ENCODE measurements at regions not wholly inside any gene's neighbourhood (a gene's known extent, or its start where the extent isn't known, plus 50 kb on each side); places are given as distances from the start of the nearest gene placed in this dataset.

DNA sequence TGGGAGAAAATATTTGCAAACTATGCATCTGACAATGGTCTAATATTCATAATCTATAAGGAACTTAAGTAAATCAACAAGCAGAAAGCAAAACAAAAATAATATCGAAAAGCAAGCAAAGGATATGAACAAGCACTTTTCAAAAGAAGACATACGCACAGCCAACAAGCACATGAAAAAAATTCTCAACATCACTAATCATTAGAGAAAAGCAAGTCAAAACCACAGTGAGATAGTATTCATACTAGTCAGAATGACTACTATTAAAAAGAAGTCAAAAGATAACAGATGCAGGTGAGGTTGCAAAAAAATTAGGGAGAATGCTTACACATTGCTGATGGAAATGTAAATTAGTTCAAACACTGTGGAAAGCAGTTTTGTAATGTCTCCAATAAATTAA, 410.2 kb downstream of the MMUT start:
- no peak overlapping the region for H2BK15ac ChIP-seq (ENCODE audit: low read depth, low read length)

More for the DNA sequence above, 410.2 kb downstream of the MMUT start:
- Histone ChIP-seq H3K79me2 (ENCODE audit: insufficient read depth, low read length) (no peaks in the 10 kb centered on the region), H4K8ac (replicated peaks; ENCODE audit: insufficient read length, low read depth, low read length) (no peak overlapping the region), H2BK20ac (ENCODE audit: low read depth, low read length, poor library complexity, severe bottlenecking) (no peak overlapping the region), H2BK5ac (ENCODE audit: insufficient read length, low read length) (no peak overlapping the region), H2AFZ (ENCODE audit: low read length) (no peak overlapping the region), H2BK12ac (ENCODE audit: insufficient read length, low read depth, low read length) (no peak overlapping the region), H4K20me1 (ENCODE audit: control insufficient read depth, insufficient read depth, insufficient read length) (no peaks in the 10 kb centered on the region), H4K91ac (ENCODE audit: insufficient read length, low read depth, low read length) (no peak overlapping the region), H2BK120ac (ENCODE audit: low read depth, low read length, poor library complexity, severe bottlenecking) (no peak overlapping the region), H3K27me3 (ENCODE audit: insufficient read depth, low read length) (no peaks in the 10 kb centered on the region), H4K5ac (ENCODE audit: insufficient read length, low read depth, low read length) (no peak overlapping the region), H3T11ph (ENCODE audit: low read length) (no peak overlapping the region), H3K4me1 (ENCODE audit: insufficient read depth, low read length) (peaks cover 3% of the 10 kb centered on the region; the same call in 1 of the 2 replicates), H3K79me1 (ENCODE audit: insufficient read depth, low read depth, low read length, poor library complexity, severe bottlenecking) (no peaks in the 10 kb centered on the region), H3K23ac (ENCODE audit: insufficient read length, low read depth, low read length) (no peak overlapping the region), H2AK5ac (ENCODE audit: insufficient read length, low read length) (no peak overlapping the region), H3K4me2 (ENCODE audit: insufficient read depth, insufficient read length, low read length) (no peak overlapping the region), H3K27ac (ENCODE audit: insufficient read length, low read depth, low read length) (no peak overlapping the region), H3K18ac (ENCODE audit: insufficient read length, low read depth, low read length) (no peak overlapping the region), H3K9me3 (ENCODE audit: control insufficient read depth, low read depth, low read length) (no peaks in the 10 kb centered on the region), H3K9ac (ENCODE audit: extremely low read depth, insufficient read length, low read length) (no peak overlapping the region), H3K4ac (ENCODE audit: low read depth, low read length) (no peak overlapping the region), H3K14ac (ENCODE audit: insufficient read depth, low read length) (no peak overlapping the region), H3K23me2 (ENCODE audit: insufficient read length, low read depth, low read length, poor library complexity, severe bottlenecking) (no peaks in the 10 kb centered on the region), H3K56ac (ENCODE audit: insufficient read length, low read depth, low read length) (no peak overlapping the region)
- Mint-ChIP-seq H3K9me3 (peaks cover 4 to 7% of the 10 kb centered on the region in 2 experiments; a peak in 3 of 5 replicates), H3K36me3 (ENCODE audit: insufficient read depth in 1 of 3, low read depth in 3 of 3) (peaks cover 0 to 5% (median 2%) of the 10 kb centered on the region in 3 experiments; a peak in 6 of 7 replicates), H3K4me3 (no peak overlapping the region), H3K27ac (no peak overlapping the region), H3K4me1 (peaks cover 11% of the 10 kb centered on the region in 2 experiments), H3K27me3 (ENCODE audit: low read depth) (no peaks in the 10 kb centered on the region)
- DNase-seq = no peak
- no peak for TF ChIP-seq CTCF (conservative IDR thresholded peaks at IDR 0.05)
- WGBS (ENCODE audit: extremely low coverage, insufficient read length, low lambda C conversion rate) = no CpG with 5 or more reads among the region's 2 CpGs

All from H9 (cell line).